ENCODE measurements at regions not wholly inside any gene's neighbourhood (a gene's known extent, or its start where the extent isn't known, plus 50 kb on each side); places are given as distances from the start of the nearest gene placed in this dataset.
"Not testable (repeated sequence)": the region's sequence is repeated elsewhere in the genome, so short reads cannot be mapped to it uniquely, and the experiment has no call there.

GRCh38 chr3:153797056-153797455 lies 324.1 kb upstream of the ARHGEF26 start:
- TF ChIP-seq CTCF (IDR thresholded peaks at IDR 0.05); TCF7L2 (IDR thresholded peaks at IDR 0.05; ENCODE audit: low read depth, low read length); REST (IDR thresholded peaks at IDR 0.05; ENCODE audit: insufficient read depth in 1 of 2, low read depth in 2 of 2, low read length in 1 of 2); POLR2AphosphoS5 (IDR thresholded peaks at IDR 0.05; ENCODE audit: low read depth, low read length); SIN3A (IDR thresholded peaks at IDR 0.05; ENCODE audit: borderline replicate concordance, insufficient read depth, low read depth, low read length): not testable (repeated sequence)

All from Panc1 (cell line).